A549 (cell line): ENCODE measurements at regions not wholly inside any gene's neighbourhood (a gene's known extent, or its start where the extent isn't known, plus 50 kb on each side); places are given as distances from the start of the nearest gene placed in this dataset.

Source experiments
- ATAC-seq, 2 experiments: fragments of 200-7000 bp in 1 of 2; fragments of >200 bp in 1 of 2; cut with Nextera tagmentation in 1 of 2; cut with Tn5 transposase in 1 of 2; 3 replicates each; pipeline versions ENCODE4 v1.8.0 to v1.9.1; 2018 to 2020; ENCODE audit warnings: mild to moderate bottlenecking in 1 of 2, moderate library complexity in 1 of 2
- CTCF ChIA-PET: fragments of 300-600 bp; sonication (Branson Sonifier 250); formaldehyde crosslinking; extraction: SDS; loops from one replicate; lab custom pipeline; 2021; ENCODE audit warnings: antibody characterized with exemption, inconsistent platforms; lab: Yijun Ruan, JAX
- POLR2A ChIA-PET: fragments of 350-600 bp; formaldehyde crosslinking; extraction: SDS; loops from one replicate; lab custom pipeline; 2021; ENCODE audit warnings: antibody characterized with exemption, inconsistent platforms; lab: Yijun Ruan, JAX
- DNase-seq, 2 experiments: peaks; one replicate each; pipeline versions ENCODE4 v3.0.0 to v3.0.0-alpha.2; 2011 to 2016; ENCODE audit warnings: low read depth in 1 of 2, low spot score in 1 of 2
- FAIRE-seq: peaks from 2 replicates; lab custom pipeline; 2011; peaks lifted over from hg19 to GRCh38; lab: Jason Lieb, UNC
- H3K27ac ChIP-seq, 2 experiments: fragments of >200 bp; sonication (Bioruptor Twin); formaldehyde crosslinking; 3 replicates each; pipeline ENCODE4 v1.5.1; 2016 to 2017
- H3K4me1 ChIP-seq: fragments of >200 bp; sonication (Bioruptor Twin); formaldehyde crosslinking; 3 replicates; pipeline ENCODE4 v1.6.1; 2016
- H3K4me2 ChIP-seq: fragments of >200 bp; sonication (Bioruptor Twin); formaldehyde crosslinking; 3 replicates; pipeline ENCODE4 v1.6.1; 2016
- H3K4me3 ChIP-seq: fragments of >200 bp; sonication (Bioruptor Twin); formaldehyde crosslinking; 3 replicates; pipeline ENCODE4 v1.5.1; 2016
- H3K9me3 ChIP-seq: fragments of >200 bp; sonication (Bioruptor Twin); formaldehyde crosslinking; 3 replicates; pipeline ENCODE4 v1.6.1; 2016
- CBX2 ChIP-seq: fragments of 200-600 bp; sonication (generic); IDR thresholded peaks from 2 replicates; pipeline ENCODE4 v1.6.1; 2016; ENCODE audit warnings: low read depth, mild to moderate bottlenecking, borderline replicate concordance
- CHD2 ChIP-seq: fragments of 150-350 bp; IDR thresholded peaks from 2 replicates; pipeline ENCODE4 v1.6.1; 2014; ENCODE audit warnings: low read length; ENCODE audit not compliant: partially characterized antibody
- CHD4 ChIP-seq: fragments of 200-600 bp; sonication (generic); IDR thresholded peaks from 2 replicates; pipeline ENCODE4 v1.6.1; 2016; ENCODE audit warnings: antibody characterized with exemption, mild to moderate bottlenecking, borderline replicate concordance
- E2F6 ChIP-seq: IDR thresholded peaks from 2 replicates; pipeline ENCODE4 v1.6.1; 2012; ENCODE audit warnings: low read depth, borderline replicate concordance
- ELK1 ChIP-seq: fragments of 150-350 bp; IDR thresholded peaks from 2 replicates; pipeline ENCODE4 v1.6.1; 2014; ENCODE audit warnings: low read depth, mild to moderate bottlenecking, low read length
- EP300 ChIP-seq, 2 experiments: fragments of >200 bp; sonication (Bioruptor Twin); formaldehyde crosslinking; IDR thresholded peaks; 2 replicates in 1 of 2; 3 replicates in 1 of 2; pipeline ENCODE4 v1.6.1; 2016 to 2017
- GATA3 ChIP-seq: IDR thresholded peaks from 2 replicates; pipeline ENCODE4 v1.6.1; 2012; ENCODE audit warnings: borderline replicate concordance
- HMGXB4 ChIP-seq: fragments of 250-450 bp; sonication (Bioruptor Pico); IDR thresholded peaks from 2 replicates; pipeline ENCODE4 v1.5.0; 2021; ENCODE audit warnings: mild to moderate bottlenecking, moderate library complexity, borderline replicate concordance
- HOXB5 ChIP-seq: fragments of 250-450 bp; sonication (Bioruptor Pico); IDR thresholded peaks from 2 replicates; pipeline ENCODE4 v1.5.0; 2020; ENCODE audit warnings: mild to moderate bottlenecking, moderate library complexity
- JUNB ChIP-seq: fragments of >200 bp; sonication (Bioruptor Twin); formaldehyde crosslinking; IDR thresholded peaks from 2 replicates; pipeline ENCODE4 v1.6.1; 2016
- KDM1A ChIP-seq: fragments of 200-600 bp; sonication (generic); IDR thresholded peaks from 2 replicates; pipeline ENCODE4 v1.6.1; 2016; ENCODE audit warnings: low read depth, mild to moderate bottlenecking
- PBX3 ChIP-seq: IDR thresholded peaks from 2 replicates; pipeline ENCODE4 v1.6.1; 2012
- PHF8 ChIP-seq: fragments of 200-600 bp; sonication (generic); IDR thresholded peaks from 2 replicates; pipeline ENCODE4 v1.6.1; 2016; ENCODE audit warnings: low read depth, mild to moderate bottlenecking, antibody characterized with exemption, moderate library complexity, borderline replicate concordance
- SREBF2 ChIP-seq: fragments of 450-650 bp; IDR thresholded peaks from 2 replicates; pipeline ENCODE4 v1.6.1; 2014; ENCODE audit warnings: mild to moderate bottlenecking, moderate library complexity
- TP53 ChIP-seq: fragments of 250-450 bp; sonication (Bioruptor Pico); IDR thresholded peaks from 2 replicates; pipeline ENCODE4 v1.5.0; 2021; ENCODE audit warnings: mild to moderate bottlenecking, moderate library complexity
- ZSCAN20 ChIP-seq: fragments of 250-450 bp; sonication (Bioruptor Pico); IDR thresholded peaks from 2 replicates; pipeline ENCODE4 v1.8.0; 2022; ENCODE audit warnings: mild to moderate bottlenecking, moderate library complexity
- WGBS: methylation state at CpG from one replicate; pipeline ENCODE4 v1.1.6; 2017; ENCODE audit errors: missing lambda C conversion rate; 5-methylcytosine and 5-hydroxymethylcytosine counted together
- TF ChIP-seq, protein P1 (sequence below): fragments of >200 bp; sonication (Bioruptor Twin); formaldehyde crosslinking; IDR thresholded peaks from 3 replicates; pipeline ENCODE4 v1.6.1; 2016

GRCh38 chr7:153472516-153472915, 579.7 kb upstream of the DPP6 start:
- FAIRE-seq (no peak), DNase-seq (no peak), ATAC-seq (no peak)
- TF ChIP-seq E2F6 (no peak), PBX3 (no peak), GATA3 (no peak), JUNB (no peak), TP53 (no peak), KDM1A (no peak), SREBF2 (no peak), ZSCAN20 (CRISPR knock-in tag) (no peak), EP300 (IDR thresholded peaks at IDR 0.05) (no peak), HOXB5 (CRISPR knock-in tag) (no peak), CHD4 (no peak)
- TF ChIP-seq, protein P1, sequence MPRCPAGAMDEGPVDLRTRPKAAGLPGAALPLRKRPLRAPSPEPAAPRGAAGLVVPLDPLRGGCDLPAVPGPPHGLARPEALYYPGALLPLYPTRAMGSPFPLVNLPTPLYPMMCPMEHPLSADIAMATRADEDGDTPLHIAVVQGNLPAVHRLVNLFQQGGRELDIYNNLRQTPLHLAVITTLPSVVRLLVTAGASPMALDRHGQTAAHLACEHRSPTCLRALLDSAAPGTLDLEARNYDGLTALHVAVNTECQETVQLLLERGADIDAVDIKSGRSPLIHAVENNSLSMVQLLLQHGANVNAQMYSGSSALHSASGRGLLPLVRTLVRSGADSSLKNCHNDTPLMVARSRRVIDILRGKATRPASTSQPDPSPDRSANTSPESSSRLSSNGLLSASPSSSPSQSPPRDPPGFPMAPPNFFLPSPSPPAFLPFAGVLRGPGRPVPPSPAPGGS: no peak
- H3K27ac ChIP-seq: no peak overlapping the region
- no peaks in the 10 kb centered on the region for H3K9me3 ChIP-seq
- no peak overlapping the region for H3K4me3 ChIP-seq
- no peak overlapping the region for H3K4me2 ChIP-seq
- H3K4me1 ChIP-seq: no peaks in the 10 kb centered on the region
- 15% methylated on average over 7 of the region's 7 CpGs for WGBS
- ChIA-PET POLR2A (no interaction called here), CTCF (no interaction called here)

DNA sequence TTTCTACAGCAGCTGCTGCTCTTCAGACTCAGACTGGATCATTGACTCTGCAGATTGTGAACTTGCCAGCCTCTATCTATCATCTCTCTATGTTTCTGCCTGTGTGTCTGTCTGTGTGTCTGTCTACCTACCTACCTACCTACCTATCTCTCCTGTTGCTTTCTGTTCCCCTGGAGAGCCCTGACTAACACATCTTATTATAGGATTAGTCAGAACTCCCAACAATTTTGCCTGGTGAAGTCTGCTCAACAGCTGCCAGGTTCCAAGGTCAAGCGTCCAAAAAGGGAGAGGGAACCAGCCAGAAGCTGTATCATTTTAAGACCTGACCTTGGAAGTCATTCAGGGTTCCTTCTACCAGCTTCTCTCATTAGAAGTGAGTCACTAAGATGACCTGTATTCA, 579.0 kb upstream of the DPP6 start:
- no peak for TF ChIP-seq CBX2
- TF ChIP-seq CHD2: no peak
- no peak for TF ChIP-seq PBX3
- TF ChIP-seq PHF8: no peak
- no peak for TF ChIP-seq HMGXB4 (CRISPR knock-in tag)
- TF ChIP-seq JUNB: no peak
- no peak for TF ChIP-seq ELK1
- H3K4me1 ChIP-seq: no peaks in the 10 kb centered on the region
- ChIA-PET POLR2A (no interaction called here), CTCF (no interaction called here)
- H3K4me3 ChIP-seq: no peak overlapping the region
- H3K9me3 ChIP-seq: no peaks in the 10 kb centered on the region
- WGBS: 0% methylated on average over 1 of the region's 1 CpG
- no peak overlapping the region for H3K27ac ChIP-seq
- ATAC-seq: no peak
- H3K4me2 ChIP-seq: no peak overlapping the region
- no peak for DNase-seq
- FAIRE-seq: no peak
